ENCODE measurements at regions not wholly inside any gene's neighbourhood (a gene's known extent, or its start where the extent isn't known, plus 50 kb on each side); places are given as distances from the start of the nearest gene placed in this dataset.

GRCh38 chr6:15121977-15122550 lies 123.8 kb upstream of the JARID2 start:
- TF ChIP-seq CTCF (IDR thresholded peaks at IDR 0.05) (no peak), POLR2A (IDR thresholded peaks at IDR 0.05; ENCODE audit: low read depth) (no peak), POLR2AphosphoS5 (IDR thresholded peaks at IDR 0.05) (no peak)
